ENCODE measurements at regions not wholly inside any gene's neighbourhood (a gene's known extent, or its start where the extent isn't known, plus 50 kb on each side); places are given as distances from the start of the nearest gene placed in this dataset.

DNA sequence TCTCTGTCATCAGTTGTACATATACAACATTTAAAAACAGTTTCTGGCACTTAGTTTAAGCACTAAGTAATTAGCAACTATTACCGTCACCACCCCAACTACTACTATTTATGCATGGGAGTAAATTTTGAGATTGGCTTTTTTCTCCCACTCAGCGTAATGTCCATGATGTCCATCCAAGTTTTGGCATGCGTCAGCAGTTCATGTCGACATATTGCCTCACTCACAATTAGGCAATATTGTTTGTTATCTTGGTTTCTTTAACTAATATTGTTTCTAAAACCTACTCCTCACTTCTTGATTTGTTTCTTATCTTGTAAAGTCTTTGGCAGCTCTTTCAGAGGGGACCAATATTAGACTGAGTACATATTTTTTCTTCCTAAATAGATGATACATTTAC, 131.3 kb downstream of the KCNJ18 start:
- Histone ChIP-seq H3K27me3 (ENCODE audit: insufficient read depth in 3 of 3, low read length in 2 of 3) (no peaks in the 10 kb centered on the region), H3K4me1 (no peaks in the 10 kb centered on the region), H3K27ac (no peak overlapping the region), H3K36me3 (ENCODE audit: insufficient read depth in 1 of 2, low read depth in 1 of 2) (no peaks in the 10 kb centered on the region), H3K9me3 (no peaks in the 10 kb centered on the region), H3K4me3 (no peak overlapping the region)
- WGBS, 3 donors = 83 to 90% (median 83%) methylated on average over 4 of the region's 4 CpGs
- ATAC-seq = no peak
- DNase-seq = no peak
- TF ChIP-seq, protein P1, sequence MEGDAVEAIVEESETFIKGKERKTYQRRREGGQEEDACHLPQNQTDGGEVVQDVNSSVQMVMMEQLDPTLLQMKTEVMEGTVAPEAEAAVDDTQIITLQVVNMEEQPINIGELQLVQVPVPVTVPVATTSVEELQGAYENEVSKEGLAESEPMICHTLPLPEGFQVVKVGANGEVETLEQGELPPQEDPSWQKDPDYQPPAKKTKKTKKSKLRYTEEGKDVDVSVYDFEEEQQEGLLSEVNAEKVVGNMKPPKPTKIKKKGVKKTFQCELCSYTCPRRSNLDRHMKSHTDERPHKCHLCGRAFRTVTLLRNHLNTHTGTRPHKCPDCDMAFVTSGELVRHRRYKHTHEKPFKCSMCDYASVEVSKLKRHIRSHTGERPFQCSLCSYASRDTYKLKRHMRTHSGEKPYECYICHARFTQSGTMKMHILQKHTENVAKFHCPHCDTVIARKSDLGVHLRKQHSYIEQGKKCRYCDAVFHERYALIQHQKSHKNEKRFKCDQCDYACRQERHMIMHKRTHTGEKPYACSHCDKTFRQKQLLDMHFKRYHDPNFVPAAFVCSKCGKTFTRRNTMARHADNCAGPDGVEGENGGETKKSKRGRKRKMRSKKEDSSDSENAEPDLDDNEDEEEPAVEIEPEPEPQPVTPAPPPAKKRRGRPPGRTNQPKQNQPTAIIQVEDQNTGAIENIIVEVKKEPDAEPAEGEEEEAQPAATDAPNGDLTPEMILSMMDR (IDR thresholded peaks at IDR 0.05) = no peak
- intact Hi-C loops (cut with DNase I) = no loop called here

DNA sequence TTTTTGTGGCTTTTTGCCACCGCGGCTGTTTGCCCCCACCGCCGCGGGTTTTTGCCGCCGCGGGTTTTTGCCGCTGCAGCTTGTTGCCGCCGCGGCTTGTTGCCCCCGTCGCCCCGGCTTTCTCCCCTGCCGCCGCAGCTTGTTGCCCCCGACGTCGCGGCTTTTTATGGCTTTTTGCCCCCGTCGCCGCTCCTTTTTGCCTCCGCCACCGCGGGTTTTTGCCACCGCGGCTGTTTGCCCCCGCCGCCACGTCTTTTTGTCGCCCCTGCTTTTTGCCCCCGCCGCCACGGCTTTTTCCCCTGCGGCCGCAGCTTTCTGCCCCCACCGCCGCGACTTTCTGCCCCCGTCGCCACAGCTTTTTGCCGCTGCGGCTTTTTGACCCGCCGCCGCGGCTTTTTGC, 149.5 kb downstream of the KCNJ18 start:
- Histone ChIP-seq H3K27ac (no peak overlapping the region), H3K36me3 (ENCODE audit: insufficient read depth in 1 of 2, low read depth in 1 of 2) (no peaks in the 10 kb centered on the region), H3K4me1 (no peaks in the 10 kb centered on the region), H3K4me3 (no peak overlapping the region), H3K9me3 (no peaks in the 10 kb centered on the region), H3K27me3 (ENCODE audit: insufficient read depth in 3 of 3, low read length in 2 of 3) (peaks cover 0 to 30% (median 24%) of the 10 kb centered on the region in 3 donors)
- intact Hi-C loops (cut with DNase I) = no loop called here
- TF ChIP-seq, protein P1 (IDR thresholded peaks at IDR 0.05) = no peak
- DNase-seq = peak in 1 of 2 donors; percentile 30
- no peak for ATAC-seq
- 25 to 43% (median 26%) methylated on average over 35 to 49 of the region's 49 CpGs for WGBS, 3 donors

DNA sequence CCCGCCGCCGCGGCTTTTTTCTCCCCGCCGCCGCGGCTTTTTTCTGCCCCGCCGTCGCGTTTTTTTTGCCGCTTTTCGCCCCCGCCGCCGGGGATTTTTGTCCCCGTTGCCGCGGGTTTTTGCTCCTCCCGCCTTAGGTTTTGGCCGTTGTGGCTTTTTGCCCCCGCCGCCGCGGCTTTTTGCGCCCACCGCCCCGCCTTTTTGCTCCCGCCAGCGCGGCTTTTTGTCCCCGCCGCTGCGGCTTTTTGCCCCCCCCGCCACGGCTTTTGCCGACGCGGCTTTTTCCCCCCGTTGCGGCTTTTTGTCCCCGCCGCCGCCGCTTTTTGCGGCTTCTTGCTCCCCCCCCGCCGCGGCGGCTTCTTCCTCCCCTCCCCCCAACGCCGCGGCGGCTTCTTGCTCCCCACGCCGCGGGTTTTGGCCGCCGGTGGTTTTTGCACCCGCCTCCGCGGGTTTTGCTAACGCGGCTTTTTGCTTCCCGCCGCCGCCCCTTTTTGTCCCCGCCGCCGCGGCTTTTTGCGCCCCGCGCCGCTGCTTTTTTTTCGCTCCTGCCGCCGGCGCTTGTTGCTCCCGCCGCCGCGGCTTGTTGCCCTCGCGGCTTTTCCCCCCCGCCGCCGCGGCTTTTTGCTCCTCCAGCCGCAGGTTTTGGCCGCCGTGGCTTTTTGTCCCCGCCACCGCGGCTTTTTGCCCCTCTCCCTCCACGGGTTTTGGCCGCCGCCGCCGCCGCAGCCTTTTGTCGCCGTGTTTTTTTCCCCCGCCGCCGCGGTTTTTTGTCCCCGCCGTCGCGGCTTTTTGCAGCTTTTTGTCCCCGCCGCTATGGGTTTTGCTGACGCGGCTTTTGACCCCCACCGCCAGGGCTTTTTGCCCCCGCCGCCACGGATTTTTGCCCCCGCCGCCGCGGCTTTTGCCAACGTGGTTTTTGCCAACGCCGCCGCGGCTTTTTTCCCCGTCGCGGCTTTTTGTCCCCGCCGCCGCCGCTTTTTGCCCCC, 150.3 kb downstream of the KCNJ18 start:
- peak in 1 of 2 donors; percentile 34 for DNase-seq
- peaks cover 0 to 30% (median 24%) of the 10 kb centered on the region in 3 donors for H3K27me3 ChIP-seq (ENCODE audit: insufficient read depth in 3 of 3, low read length in 2 of 3)
- peak overlapping the region; percentile 18 for H3K4me3 ChIP-seq
- intact Hi-C loops (cut with DNase I) = no loop called here
- H3K9me3 ChIP-seq = no peaks in the 10 kb centered on the region
- ATAC-seq = no peak
- no peaks in the 10 kb centered on the region for H3K36me3 ChIP-seq (ENCODE audit: insufficient read depth in 1 of 2, low read depth in 1 of 2)
- TF ChIP-seq, protein P1 (IDR thresholded peaks at IDR 0.05) = no peak
- no peak overlapping the region for H3K27ac ChIP-seq
- H3K4me1 ChIP-seq = no peaks in the 10 kb centered on the region
- WGBS, 3 donors = 18 to 42% (median 21%) methylated on average over 97 to 136 of the region's 136 CpGs

DNA sequence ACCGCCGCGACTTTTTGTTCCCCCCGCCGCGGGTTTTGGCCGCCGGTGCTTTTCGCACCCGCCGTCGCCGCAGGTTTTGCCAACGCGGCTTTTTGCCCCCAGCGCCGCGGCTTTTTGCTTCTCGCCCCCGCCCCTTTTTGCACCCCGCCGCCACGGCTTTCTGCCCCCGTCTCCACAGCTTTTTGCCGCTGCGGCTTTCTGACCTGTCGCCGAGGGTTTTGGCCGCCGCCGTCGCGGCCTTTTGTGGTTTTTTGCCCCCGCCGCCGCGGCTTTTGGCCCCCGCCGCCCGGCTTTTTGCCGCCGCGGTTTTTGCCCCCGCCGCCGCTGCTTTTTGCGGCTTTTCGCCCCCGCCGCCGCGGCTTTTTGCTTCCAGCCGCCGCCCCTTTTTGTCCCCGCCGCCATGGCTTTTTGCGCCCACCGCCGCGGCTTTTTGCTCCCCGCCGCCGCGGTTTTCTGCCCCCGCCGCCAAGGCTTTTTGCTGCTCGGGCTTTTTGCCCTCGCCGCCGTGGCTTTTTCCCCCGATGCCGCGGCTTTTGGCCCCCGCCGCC, 151.1 kb downstream of the KCNJ18 start:
- TF ChIP-seq, protein P1 (IDR thresholded peaks at IDR 0.05) = no peak
- peaks cover 0 to 30% (median 24%) of the 10 kb centered on the region in 3 donors for H3K27me3 ChIP-seq (ENCODE audit: insufficient read depth in 3 of 3, low read length in 2 of 3)
- no peaks in the 10 kb centered on the region for H3K36me3 ChIP-seq (ENCODE audit: insufficient read depth in 1 of 2, low read depth in 1 of 2)
- H3K4me1 ChIP-seq = no peaks in the 10 kb centered on the region
- H3K4me3 ChIP-seq = no peak overlapping the region
- intact Hi-C loops (cut with DNase I) = no loop called here
- 31 to 53% (median 32%) methylated on average over 55 to 75 of the region's 75 CpGs for WGBS, 3 donors
- DNase-seq = peak in 1 of 2 donors; percentile 39
- no peak for ATAC-seq
- H3K9me3 ChIP-seq = no peaks in the 10 kb centered on the region
- no peak overlapping the region for H3K27ac ChIP-seq

All from psoas muscle (tissue), 7 donors.